ENCODE measurements at regions not wholly inside any gene's neighbourhood (a gene's known extent, or its start where the extent isn't known, plus 50 kb on each side); places are given as distances from the start of the nearest gene placed in this dataset.
"Not testable (repeated sequence)": the region's sequence is repeated elsewhere in the genome, so short reads cannot be mapped to it uniquely, and the experiment has no call there.

DNA sequence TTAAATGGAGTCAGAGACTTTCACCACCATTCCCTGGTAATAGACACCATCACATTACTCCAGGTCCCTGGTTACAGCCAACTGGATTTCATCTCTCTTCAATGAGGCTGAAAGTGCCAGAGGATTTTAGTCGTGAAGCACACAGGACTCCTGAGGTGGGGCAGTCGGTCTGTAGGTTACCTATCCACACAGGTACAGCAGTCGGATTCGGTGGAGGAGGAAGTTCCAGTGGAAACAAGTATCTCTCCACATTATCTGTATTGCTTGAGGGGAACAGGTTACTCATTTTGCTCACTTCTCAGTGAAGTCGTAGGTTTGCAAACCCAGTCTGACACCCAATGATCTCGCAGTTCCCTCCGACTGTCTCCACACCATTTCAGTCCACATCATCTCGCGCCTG is 82.3 kb upstream of the TMEM45B start:
- DNase-seq = no peak

DNA sequence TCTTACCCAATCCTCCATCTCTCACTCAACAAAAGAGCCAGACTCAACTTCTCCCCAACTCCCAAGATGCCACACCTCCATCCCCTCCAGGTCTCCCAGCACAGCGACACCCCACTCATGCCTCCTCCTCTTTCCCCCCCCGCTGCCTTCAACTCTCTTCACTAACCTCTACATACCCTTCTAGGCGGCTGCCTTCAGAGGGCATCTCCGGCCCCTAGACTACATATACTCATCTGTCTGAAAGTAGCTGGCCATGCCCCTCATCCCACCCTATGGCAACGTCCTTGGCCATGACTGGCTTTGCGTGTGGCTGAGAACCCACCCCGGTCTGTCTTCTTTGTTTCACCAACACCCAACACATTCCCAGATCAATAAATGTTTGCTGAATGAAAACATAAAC is 81.7 kb upstream of the TMEM45B start:
- no peak for DNase-seq

GRCh38 chr11:129734654-129735053 is 81.0 kb upstream of the TMEM45B start:
- DNase-seq = no peak

GRCh38 chr11:129737831-129738230 is 77.8 kb upstream of the TMEM45B start:
- no peak for DNase-seq

GRCh38 chr11:129738242-129738641 is 77.4 kb upstream of the TMEM45B start:
- no peak for DNase-seq

GRCh38 chr11:129739339-129739738 is 76.3 kb upstream of the TMEM45B start:
- no peak for DNase-seq

GRCh38 chr11:129740125-129740719 is 75.4 kb upstream of the TMEM45B start:
- no peak for DNase-seq

GRCh38 chr11:129743112-129743815 is 72.4 kb upstream of the TMEM45B start:
- no peak for DNase-seq

DNA sequence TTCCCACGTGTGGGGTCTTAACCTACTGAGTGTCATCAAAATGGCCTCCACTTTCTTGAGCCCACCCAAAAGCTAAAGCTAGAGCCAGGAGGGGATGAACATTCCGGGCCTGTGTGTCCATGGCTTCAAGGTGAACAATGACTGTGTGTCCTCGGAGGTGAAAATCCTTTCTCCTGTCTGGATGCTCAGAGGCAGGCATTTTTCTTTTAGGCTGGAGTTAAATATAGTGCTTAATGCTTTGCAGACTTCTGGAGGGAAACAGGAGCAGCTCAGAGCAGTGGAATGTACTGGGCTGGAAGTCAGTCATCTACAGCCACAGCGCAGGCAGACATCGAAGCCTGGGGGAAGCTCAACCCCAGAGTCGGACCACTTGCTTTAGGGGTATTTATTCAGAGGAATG is 68.6 kb upstream of the TMEM45B start:
- no peak for DNase-seq

- DNase-seq = no peak
Measured at GRCh38 chr11:129749141-129749540, 66.5 kb upstream of the TMEM45B start.

- peak; percentile 41 for DNase-seq
Measured at GRCh38 chr11:129750343-129751292, 65.0 kb upstream of the TMEM45B start.

GRCh38 chr11:129751511-129751910 is 64.1 kb upstream of the TMEM45B start:
- DNase-seq = no peak

GRCh38 chr11:129763569-129763968 is 52.1 kb upstream of the TMEM45B start:
- not testable (repeated sequence) for DNase-seq

- DNase-seq = not testable (repeated sequence)
Measured at GRCh38 chr11:129764204-129764603, 51.4 kb upstream of the TMEM45B start.
